HG03066 (cell line): ENCODE measurements at regions not wholly inside any gene's neighbourhood (a gene's known extent, or its start where the extent isn't known, plus 50 kb on each side); places are given as distances from the start of the nearest gene placed in this dataset.

Experiments
- ATAC-seq: cut with Tn5 transposase; IDR thresholded peaks from one replicate; pipeline ENCODE4 v1.9.1; 2021; ENCODE audit warnings: low read depth; ENCODE audit not compliant: unreplicated experiment

DNA sequence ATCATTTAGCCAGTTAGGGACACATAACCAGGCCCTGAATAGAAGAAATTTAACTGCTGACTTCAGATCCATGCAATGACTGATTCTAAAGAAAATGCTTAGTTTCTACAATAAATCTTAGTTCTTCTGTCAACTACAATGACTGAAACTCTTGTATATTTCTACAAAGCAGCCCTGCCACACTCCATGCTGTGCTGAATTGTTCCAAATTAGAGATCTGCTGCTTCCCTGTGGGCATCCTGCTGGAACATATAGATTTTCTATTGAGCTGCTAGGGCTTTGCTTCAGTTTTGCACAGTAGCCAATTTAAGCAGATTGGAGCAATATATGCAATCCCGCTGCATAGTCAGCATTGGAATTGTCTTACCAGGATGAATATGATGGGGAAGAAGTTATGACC lies 312.8 kb upstream of the SMIM31 start:
- ATAC-seq, result no peak

DNA sequence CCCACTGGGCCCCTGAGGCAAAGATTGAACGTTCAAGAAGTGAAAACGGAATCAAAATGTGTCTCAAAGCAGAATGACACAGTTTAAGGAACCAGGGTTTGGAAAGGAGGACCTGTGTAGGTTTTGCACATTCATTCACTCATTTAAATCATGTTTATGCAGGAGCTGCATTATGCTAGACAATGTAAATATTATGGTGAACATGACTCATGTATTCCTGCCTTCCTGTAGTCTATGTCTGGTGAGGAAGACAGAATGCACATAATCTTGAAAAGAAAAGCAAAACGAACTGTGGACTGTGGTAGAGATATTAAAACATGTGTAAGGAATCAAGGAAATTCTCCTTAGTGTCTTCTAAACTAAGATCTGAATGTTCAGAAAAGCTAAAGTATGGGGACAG lies 311.8 kb upstream of the SMIM31 start:
- ATAC-seq, result no peak

DNA sequence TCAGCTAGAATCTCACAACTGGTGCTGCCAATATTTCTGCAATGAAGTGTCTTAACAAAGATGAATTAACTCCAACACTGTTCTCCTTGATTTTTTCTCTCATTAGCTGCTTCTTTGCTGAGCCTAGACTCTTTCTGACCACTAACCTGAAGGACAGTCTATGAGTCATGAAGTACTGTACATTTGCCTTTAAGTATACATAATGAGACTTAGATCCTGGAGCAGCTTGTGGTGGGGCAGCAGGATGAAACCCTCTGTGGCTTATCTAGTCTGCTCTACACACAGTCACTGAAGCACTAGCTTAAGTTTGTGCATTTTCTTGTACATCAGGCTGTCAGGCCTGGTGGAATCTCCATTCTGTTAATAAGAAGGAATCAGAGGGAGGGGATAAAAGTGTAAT lies 307.4 kb upstream of the SMIM31 start:
- no peak for ATAC-seq

DNA sequence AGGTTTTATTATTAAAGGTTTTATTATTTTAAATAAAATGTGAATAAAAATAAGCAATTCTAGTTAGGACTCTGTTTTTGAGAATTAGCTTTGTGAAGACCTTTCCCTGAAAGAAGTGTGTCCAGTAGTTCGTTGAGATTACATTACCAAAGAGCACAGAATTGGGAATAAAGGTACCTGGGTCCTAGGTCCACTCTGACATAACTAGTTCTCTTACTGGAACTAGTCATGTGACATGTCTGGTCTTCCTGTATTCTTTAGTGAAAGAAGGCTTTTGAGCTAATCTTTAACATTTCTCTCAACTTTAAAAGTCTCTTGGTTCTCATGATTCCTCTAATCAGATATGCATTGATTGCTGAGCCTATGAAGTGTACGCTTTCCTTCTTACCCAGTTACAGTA lies 292.0 kb upstream of the SMIM31 start:
- ATAC-seq, result no peak

DNA sequence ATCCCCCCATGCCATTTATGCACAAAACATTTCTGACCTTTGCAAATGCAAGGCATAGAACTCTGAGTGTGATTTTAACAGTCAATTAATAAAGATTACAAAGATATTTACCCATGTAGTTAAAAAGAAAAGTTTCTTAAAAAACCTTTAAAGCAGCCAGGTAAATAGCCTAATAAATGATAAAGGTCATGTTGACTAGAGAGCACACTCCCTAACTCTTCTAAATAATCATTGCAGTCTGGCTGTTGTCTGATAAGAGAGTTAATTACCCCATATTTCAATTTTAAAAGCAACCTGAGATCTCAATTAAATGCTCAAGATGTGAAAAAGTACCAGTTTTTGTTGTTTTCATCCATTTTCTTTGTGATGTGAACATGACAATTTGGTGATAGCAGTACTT lies 291.5 kb upstream of the SMIM31 start:
- ATAC-seq, result no peak

DNA sequence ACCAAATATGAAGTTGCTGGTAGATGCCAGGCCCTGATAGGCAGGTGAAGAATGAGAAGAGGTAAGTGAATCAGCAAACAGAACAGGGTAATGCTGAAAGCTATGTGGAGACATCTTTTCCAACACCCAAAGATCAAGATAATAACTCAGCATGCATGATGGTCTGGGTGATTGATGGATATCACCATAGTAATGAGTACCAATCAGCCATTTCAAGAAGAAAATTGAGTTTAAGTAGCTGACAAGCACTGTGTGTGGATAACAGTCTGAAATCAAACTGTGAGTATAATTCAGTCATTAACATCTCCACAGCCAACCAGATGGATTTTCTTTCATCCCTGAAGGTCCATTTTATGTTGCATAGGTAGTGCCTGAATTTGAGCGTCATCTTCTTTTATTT lies 289.6 kb upstream of the SMIM31 start:
- ATAC-seq, result no peak

DNA sequence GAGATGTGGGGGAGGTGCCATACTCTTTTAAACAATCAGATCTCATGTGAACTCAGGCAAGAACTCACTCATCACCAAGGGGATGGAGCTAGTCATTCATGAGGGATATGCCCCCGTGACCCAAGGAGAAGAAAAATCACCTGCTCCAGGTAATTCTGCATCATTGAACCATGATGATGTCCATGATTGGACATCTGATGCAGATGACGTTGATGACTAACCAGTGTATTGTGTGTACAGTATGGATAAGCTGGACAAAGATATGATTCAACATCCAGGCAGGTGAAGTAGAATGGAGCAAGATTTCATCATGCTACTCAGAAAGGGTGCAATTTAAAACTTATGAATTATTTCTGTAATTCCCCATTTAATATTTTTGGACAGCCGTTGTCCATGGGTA lies 286.4 kb upstream of the SMIM31 start:
- ATAC-seq, result no peak

DNA sequence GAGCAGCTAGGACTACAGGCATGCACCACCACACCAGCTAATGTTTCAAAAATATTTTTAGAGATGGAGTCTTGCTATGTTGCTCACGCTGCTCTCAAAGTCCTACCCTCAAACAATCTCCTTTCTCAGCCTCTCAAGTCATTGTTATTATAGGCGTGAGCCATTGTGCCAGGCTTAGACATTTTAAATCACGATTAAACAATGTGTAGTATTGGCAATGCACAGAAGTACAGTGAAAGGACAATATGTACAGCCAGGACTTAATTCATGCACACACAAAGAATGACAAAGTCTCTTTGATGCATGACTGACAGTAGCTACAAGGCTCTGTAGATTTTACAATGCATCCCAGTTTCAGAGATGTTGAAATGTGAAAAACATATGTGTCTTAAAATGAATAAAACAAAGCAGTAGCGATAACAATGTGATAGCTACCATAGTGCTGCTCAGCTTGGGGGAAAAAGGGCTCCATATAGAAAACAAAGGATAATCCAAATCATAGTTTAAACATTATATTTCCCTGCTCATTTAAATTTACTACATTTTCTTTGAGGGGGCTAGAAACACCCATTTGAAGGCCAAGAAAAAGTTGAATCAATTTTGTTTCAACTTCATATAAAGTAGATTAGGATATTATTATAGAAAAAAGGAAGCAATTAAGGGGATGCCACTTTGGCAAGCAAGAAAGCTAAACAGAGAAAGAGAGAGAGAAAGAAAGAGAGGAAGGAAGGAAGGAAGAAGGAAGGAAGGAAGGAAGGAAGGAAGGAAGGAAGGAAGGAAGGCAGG lies 272.4 kb upstream of the SMIM31 start:
- no peak for ATAC-seq

DNA sequence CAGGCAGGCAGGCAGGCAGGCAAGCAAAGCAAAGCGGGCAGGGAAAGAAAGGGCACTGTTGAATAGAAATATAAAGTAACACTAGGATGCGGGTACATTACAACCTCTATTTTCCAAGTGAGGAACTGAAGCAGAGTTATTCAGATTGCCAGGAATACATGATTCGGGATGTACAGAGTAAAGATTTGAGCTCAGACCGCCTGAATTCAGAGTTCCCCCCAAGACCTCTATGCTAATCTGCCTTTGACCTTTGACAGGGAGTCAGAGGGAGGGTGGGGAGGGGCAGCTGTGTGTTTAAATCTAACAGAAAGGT lies 271.9 kb upstream of the SMIM31 start:
- no peak for ATAC-seq

DNA sequence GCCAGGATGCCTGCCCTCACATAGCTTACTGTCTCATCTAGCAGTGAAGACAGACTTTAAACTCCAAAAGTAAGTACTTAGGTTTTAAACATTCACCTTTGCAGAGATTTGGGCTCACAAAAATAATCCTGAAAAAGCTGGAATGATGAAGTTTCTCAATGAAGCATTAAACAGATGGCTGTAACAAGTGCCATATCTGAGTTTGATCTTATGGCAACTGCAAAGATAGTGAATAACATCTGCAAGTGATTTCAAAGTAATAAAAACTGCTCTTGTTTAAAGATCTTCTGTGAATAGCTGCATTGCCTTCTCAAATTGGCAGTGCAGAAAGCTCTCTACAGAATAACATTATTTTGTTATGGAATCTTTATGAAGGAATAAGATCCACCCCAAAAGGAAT lies 271.2 kb upstream of the SMIM31 start:
- no peak for ATAC-seq

DNA sequence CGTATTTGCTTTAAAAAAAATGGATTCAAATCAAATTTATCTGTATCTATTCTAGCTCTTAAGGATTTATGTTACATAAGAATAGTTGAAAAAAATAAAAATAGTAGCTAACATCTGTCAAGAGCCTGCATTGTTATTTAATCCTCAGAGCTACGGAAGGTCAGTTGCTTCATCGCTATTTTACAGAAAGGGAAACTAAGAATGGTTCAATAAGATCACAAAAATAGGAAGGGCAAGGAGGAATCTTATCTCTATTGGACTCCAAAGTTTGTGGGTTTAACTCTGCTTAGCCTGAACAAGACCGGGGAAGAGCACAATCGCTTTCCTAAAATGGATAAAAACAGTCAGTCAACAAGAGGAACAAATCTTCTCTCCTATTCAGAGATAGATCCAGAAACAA lies 270.2 kb upstream of the SMIM31 start:
- ATAC-seq, result no peak

DNA sequence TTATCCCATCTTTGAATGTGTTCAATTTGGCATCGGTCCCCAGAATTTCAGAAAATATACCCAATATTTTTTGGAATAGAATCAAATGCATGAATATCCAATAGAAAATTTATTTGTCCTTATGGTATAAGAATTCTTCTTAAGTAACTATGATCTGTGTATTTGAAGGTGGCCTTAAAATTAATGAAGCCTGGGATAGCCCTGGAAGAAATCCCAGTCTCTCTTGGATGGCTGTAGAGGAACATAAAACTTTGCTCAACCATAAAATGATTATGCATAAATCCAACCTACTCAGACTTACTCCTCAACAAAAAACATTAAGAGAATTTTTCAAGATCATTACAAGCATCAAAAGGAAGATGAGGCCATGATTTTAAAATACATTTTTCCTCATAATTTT lies 269.4 kb upstream of the SMIM31 start:
- ATAC-seq, result no peak

DNA sequence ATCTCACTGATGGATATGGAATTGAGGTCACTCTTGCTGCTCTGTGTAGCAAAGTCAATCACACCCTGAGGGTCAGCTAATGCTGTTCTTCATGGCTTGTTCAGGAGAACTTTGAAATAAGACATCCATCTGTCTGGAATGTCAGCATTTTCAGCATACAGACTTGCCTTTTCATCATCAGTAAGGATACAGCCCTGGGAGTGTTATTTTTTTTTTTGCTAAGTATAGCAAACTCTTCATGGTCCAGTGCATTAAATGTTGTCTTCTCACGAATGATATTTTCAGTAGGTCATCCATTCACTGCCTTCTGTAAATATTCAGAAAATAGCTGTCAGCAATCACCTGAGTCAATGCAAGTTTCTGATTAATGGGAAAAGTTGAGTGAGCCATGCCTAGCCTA lies 268.8 kb upstream of the SMIM31 start:
- no peak for ATAC-seq

DNA sequence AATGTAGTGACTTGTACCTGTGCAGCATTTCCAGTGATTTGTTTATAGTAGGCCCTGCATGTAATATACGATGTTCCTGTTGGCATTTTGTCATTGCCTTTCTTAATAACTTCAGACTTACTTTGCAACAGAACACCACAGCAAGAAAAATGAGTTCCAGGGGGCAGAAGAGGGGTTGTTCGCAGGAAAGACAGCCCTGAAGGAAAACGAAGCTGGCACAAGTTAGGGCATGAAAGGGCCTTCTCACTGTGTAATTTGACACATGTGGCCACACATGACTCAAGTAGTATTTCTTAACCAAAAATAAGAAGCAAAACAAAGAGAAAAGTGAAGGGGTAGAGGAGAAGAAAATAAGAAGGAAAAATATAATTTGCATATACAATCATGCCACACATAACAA lies 265.8 kb upstream of the SMIM31 start:
- no peak for ATAC-seq

DNA sequence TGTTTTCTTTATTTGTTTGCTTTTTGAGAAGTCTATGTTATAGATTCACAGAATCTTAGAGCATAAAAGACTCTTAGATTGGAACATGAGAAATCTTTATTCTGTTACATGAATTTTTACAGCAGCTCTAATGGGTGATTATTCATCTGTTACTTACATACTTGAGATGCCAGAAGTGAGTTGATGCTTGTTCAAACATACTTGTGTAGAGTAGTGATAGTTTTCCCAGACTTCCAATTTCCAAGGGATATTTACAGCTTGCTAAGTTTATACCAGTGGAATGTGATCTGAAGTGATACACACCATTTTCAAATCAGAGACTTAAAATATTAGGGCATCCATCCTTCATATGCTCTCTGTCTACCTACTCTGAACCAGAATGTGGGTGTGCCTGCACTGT lies 252.9 kb upstream of the SMIM31 start:
- no peak for ATAC-seq

DNA sequence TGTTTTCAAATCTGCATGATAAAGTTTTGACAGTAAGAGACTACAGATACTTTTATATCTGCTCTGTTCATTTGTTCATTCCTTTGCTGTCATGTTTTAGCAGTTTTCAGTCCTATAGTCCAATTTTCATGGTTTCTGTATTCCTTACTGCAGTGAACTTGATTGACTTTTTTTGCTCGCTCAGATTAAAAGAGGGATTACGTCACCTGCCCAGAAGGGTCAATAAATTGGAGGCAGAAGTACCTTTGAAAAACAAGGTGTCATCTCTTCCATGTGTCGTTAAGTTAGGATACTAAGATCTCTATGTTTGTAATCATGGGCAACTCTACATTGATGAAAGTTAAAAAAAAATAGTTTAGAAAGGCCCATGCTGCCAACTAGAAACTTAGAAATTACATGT lies 250.1 kb upstream of the SMIM31 start:
- no peak for ATAC-seq

DNA sequence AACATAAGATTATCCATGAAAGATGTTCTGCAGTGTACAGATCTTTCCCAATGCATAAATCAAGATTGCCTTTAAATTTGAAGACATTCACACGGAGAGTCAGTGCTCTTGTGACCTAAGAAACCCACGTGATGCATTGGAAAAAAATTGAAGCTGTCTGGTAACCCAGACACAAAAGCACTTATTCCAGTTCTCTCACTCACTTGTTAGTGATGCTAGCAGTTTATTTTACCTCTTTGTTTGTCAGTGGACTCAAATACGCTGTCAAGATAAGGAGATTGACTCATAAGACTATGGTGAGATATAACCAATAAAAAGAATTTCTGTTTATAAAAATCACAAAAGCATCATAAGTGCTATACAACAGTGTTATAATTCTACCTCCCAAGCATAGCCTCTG lies 245.8 kb upstream of the SMIM31 start:
- no peak for ATAC-seq

DNA sequence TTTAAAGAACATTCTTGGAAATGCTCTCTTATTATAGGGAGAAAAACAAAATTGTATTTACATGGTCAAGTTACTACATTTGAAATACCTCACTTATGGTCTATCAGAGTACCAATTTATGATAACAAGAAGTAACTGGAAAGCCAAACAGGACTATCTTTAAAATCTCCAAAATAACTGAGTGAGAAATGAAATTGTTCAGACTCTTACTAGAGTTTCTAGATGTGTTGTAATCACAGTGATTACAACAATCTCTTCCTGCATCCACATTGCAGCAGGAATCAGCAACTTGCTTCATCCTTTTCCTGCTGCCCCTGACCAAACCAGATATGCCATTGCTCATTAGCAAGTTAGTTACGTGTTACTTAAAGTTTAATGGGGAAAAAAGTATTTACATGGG lies 245.2 kb upstream of the SMIM31 start:
- ATAC-seq, result no peak

DNA sequence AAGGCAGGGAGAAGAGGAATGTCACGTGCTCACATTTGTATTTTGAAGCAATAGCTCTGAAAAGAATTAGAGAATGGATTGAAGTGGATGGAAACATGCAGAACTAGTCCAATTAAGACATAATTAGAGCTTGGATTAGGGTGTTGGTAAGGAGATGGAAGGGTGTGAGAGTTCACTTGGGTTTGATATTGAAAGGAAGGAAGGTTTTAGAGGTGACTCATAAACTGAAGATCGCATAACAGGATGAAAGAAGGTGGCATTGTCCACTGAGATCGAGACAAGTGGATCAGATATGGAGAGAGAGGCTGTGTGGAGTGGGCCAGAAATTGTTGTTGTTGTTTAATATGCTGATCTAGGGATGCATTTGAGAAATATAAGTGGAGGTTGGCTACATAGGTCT lies 244.0 kb upstream of the SMIM31 start:
- no peak for ATAC-seq

DNA sequence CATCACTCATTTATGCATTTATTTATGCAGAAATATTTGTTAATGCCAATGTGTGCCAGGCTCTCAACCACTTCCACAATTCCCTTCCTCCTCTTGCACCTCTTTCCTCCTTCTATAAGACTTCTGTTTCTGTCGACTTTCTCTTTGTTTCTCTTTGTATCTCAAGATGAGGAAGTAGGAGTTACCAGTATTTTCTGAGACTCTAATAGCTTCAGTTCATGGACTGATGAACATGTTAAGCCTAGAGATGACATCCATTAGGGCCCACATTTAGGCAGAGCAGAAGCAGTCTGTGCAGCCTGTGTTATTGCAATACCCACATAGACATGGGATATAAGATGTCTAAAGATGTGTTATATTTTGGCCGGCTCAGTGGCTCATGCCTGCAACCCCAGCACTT lies 241.8 kb upstream of the SMIM31 start:
- no peak for ATAC-seq

DNA sequence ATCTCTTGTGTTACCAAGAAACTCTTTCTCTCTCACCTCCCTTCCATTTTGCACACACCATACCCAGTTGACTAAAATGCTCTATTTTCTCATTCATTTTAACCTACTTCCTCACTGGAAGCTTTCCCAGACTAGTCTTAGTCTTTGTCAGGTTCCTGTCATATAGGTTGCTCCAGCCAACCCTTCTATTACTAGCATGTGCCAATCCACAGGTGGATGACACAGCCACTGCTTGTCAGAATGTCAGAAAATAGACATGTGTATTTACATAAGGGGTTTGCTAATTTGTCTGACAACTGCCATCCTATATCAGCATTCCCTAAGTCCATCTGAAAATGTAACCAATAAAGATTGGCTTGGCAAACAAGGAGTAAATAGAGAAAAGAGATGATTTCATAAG lies 239.2 kb upstream of the SMIM31 start:
- ATAC-seq, result no peak

DNA sequence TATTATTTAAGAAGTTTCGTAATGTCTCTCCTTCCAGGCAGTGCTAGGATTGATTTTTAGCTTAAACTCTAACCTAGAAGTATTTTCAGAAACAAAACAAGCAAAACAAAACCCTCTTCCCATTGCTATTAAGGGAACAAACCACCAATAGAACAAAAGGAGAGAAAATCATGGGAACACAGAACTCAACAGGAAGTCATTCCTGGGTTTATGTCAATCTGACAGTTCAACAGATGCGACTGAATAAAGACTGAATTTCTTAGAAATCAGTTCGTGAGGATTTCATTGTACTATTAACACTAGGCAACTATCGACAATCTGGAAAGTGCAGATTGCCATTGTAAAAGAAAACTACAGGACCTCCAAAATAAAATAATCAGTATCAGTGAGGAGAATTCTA lies 229.1 kb upstream of the SMIM31 start:
- ATAC-seq, result no peak

DNA sequence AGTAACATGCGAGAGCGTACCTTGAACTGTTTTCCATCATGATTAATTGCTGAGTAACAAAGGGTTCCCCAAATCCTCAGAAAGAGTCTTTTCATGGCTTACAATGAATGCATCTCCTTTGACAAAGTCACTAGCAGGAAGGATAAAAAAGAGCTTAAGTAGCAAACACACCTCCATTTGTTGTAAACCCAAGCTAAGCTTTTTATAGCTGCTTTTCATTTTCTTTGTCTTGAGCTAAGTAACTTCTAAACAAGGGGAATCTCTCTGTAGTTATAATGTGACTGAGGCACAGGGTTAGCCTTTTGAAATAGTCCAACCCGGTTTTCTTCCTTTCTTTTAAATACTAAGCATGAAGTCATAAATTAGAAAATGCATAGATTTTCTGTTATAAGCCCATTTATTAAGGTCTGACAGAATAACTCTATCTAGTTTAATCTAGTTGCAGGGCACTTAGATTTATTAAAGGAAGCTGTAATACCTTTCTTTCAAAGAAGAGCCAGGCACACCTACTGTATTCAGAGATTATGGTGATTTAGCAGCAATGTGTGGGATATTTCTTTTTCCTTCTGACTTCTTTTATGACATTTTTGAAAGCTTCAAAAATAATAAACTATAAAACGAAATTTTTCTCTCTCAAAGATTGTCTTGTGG lies 226.9 kb upstream of the SMIM31 start:
- no peak for ATAC-seq
